IMR-90 (cell line): ENCODE measurements at regions not wholly inside any gene's neighbourhood (a gene's known extent, or its start where the extent isn't known, plus 50 kb on each side); places are given as distances from the start of the nearest gene placed in this dataset.

Experiments used
- BHLHE40 ChIP-seq: fragments of 150-350 bp; IDR thresholded peaks from 2 replicates; pipeline ENCODE4 v1.6.1; 2016; ENCODE audit warnings: mild to moderate bottlenecking, low read depth, low read length
- CEBPB ChIP-seq: IDR thresholded peaks from 2 replicates; pipeline ENCODE4 v1.6.1; 2012; ENCODE audit warnings: low read depth, low read length, improper control_type of control experiment
- CHD1 ChIP-seq: IDR thresholded peaks from 2 replicates; pipeline ENCODE4 v1.6.1; 2012; ENCODE audit warnings: low read depth, low read length, improper control_type of control experiment
- ELK1 ChIP-seq: fragments of 150-350 bp; IDR thresholded peaks from 2 replicates; pipeline ENCODE4 v1.6.1; 2016; ENCODE audit warnings: low read depth, mild to moderate bottlenecking, low read length, moderate library complexity, borderline replicate concordance
- MAFK ChIP-seq: IDR thresholded peaks from 2 replicates; pipeline ENCODE4 v1.6.1; 2012; ENCODE audit warnings: low read depth, low read length, improper control_type of control experiment
- NFE2L2 ChIP-seq: fragments of 150-350 bp; IDR thresholded peaks from 2 replicates; pipeline ENCODE4 v1.6.1; 2016; ENCODE audit warnings: low read depth, mild to moderate bottlenecking, low read length
- POLR2A ChIP-seq: IDR thresholded peaks from 2 replicates; pipeline ENCODE4 v1.6.1; 2012; ENCODE audit warnings: mild to moderate bottlenecking, low read depth, low read length
- RFX5 ChIP-seq: IDR thresholded peaks from 2 replicates; pipeline ENCODE4 v1.8.0; 2012; ENCODE audit warnings: low read depth, mild to moderate bottlenecking, low read length, moderate library complexity

DNA sequence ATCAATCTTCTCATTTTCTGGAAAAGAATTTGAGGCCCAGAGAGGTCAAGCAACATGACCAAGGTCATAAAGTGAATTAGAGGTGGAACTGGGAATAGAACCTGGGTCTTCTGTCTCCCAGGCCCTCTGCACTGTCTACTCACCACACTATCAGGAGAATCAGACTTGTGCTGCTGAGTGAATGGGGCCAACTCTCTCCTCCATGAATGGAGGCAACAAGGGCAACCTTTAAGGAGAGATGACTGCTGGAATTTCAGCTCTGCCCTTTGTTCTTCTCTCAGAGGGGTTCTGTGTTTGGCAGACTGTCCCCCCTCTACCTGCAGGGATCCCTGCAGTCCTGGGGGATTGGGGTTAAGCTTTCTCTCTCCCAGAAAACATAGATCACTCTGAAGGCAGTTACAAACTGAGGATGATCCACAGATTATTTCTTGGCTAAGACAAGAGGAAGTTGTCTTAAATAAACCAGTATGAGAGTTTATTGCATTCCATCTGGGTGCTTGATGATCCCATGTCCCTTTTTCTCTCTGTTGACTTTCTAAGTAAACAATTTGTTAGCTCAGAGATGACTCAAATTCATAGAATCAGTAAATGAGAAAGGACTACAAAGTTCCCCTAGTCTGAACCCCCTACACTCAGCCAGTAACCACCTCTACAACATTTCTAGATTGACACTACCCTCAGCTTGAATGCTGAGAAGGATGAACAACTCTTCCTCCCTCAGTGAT is 99.0 kb upstream of the LIPC start (continued):
- TF ChIP-seq ELK1 (no peak), CHD1 (no peak), POLR2A (no peak), CEBPB (peak; percentile 9; the same call in 1 of the 2 replicates), MAFK (no peak), NFE2L2 (no peak), BHLHE40 (0 out of 2 replicates have a peak, but pooled peaks have one; percentile 9), RFX5 (no peak)
